PC-3 (cell line): ENCODE measurements at regions not wholly inside any gene's neighbourhood (a gene's known extent, or its start where the extent isn't known, plus 50 kb on each side); places are given as distances from the start of the nearest gene placed in this dataset.

ENCODE experiments used
- ATAC-seq: fragments of 200-7000 bp; cut with Tn5 transposase; 2 replicates; pipeline ENCODE4 v1.9.1; 2020; ENCODE audit warnings: mild to moderate bottlenecking, moderate library complexity
- BruUV-seq: library from RNA; stranded (reverse); fragments of 400-500 nt; replicated peaks from 2 replicates; lab custom pipeline; 2021; lab: Mats Ljungman, UMichigan
- CTCF ChIA-PET: fragments of 300-600 bp; sonication (Branson Sonifier 250); formaldehyde crosslinking; loops from one replicate; lab custom pipeline; 2022; ENCODE audit warnings: antibody characterized with exemption; lab: Charles Lee
- POLR2A ChIA-PET: fragments of 300-600 bp; sonication (Branson Sonifier 250); formaldehyde crosslinking; loops from one replicate; lab custom pipeline; 2022; ENCODE audit warnings: antibody characterized with exemption; ENCODE audit not compliant: unreplicated experiment; lab: Charles Lee
- DNase-seq: peaks from one replicate; pipeline ENCODE4 v3.0.0-alpha.2; 2015
- H2AFZ ChIP-seq: fragments of 300-600 bp; sonication (generic); 2 replicates; pipeline ENCODE4 v1.6.0; 2016; ENCODE audit warnings: antibody characterized with exemption, low read length
- H3F3A ChIP-seq: fragments of 300-600 bp; sonication (generic); one replicate; pipeline ENCODE4 v1.6.0; 2017; ENCODE audit warnings: antibody characterized with exemption, low read length, control low read depth, mild to moderate bottlenecking; ENCODE audit not compliant: unreplicated experiment
- H3K27ac ChIP-seq: fragments of 300-600 bp; sonication (generic); 2 replicates; pipeline ENCODE4 v1.5.1; 2016; ENCODE audit warnings: mild to moderate bottlenecking, low read length
- H3K27me3 ChIP-seq: fragments of 300-600 bp; sonication (generic); 2 replicates; pipeline ENCODE4 v1.6.1; 2016; ENCODE audit warnings: low read length, mixed read lengths
- H3K36me3 ChIP-seq: fragments of 300-600 bp; sonication (generic); 2 replicates; pipeline ENCODE4 v1.6.1; 2016; ENCODE audit warnings: low read depth, mixed run types, low read length, mixed read lengths
- H3K4me1 ChIP-seq: fragments of 300-600 bp; sonication (generic); 2 replicates; pipeline ENCODE4 v1.5.1; 2016; ENCODE audit warnings: low read length; ENCODE audit not compliant: insufficient read depth
- H3K4me2 ChIP-seq: fragments of 300-600 bp; sonication (generic); 2 replicates; pipeline ENCODE4 v1.6.0; 2016; ENCODE audit warnings: low read length
- H3K4me3 ChIP-seq: fragments of 300-600 bp; sonication (generic); 2 replicates; pipeline ENCODE4 v1.5.1; 2016; ENCODE audit warnings: mild to moderate bottlenecking, low read length, mixed read lengths
- H3K79me2 ChIP-seq: fragments of 300-600 bp; sonication (generic); 2 replicates; pipeline ENCODE4 v1.6.1; 2017; ENCODE audit warnings: low read length, mixed read lengths
- H3K9ac ChIP-seq: fragments of 300-600 bp; sonication (generic); 2 replicates; pipeline ENCODE4 v1.6.0; 2016; ENCODE audit warnings: mild to moderate bottlenecking, low read length
- H3K9me2 ChIP-seq: fragments of 300-600 bp; sonication (generic); replicated peaks from 2 replicates; pipeline ENCODE4 v1.6.1; 2016; ENCODE audit warnings: mixed run types, low read length, mixed read lengths
- H3K9me3 ChIP-seq: fragments of 300-600 bp; sonication (generic); 2 replicates; pipeline ENCODE4 v1.6.1; 2016; ENCODE audit warnings: low read length, mixed read lengths
- H4K20me1 ChIP-seq: fragments of 300-600 bp; sonication (generic); 2 replicates; pipeline ENCODE4 v1.6.1; 2016; ENCODE audit warnings: low read length, mixed read lengths
- EZH2 ChIP-seq: fragments of 300-600 bp; sonication (generic); IDR thresholded peaks from one replicate; pipeline ENCODE4 v1.6.1; 2017; ENCODE audit warnings: antibody characterized with exemption, mild to moderate bottlenecking, low read length; ENCODE audit not compliant: unreplicated experiment
- EZH2phosphoT487 ChIP-seq: fragments of 300-600 bp; sonication (generic); IDR thresholded peaks from 2 replicates; pipeline ENCODE4 v1.6.1; 2018; ENCODE audit warnings: mild to moderate bottlenecking, antibody characterized with exemption, low read length, borderline replicate concordance
- intact Hi-C: fragments of 100-400 bp; cut with micrococcal nuclease; formaldehyde crosslinking; loops from 2 replicates; pipeline ENCODE4 v1.9.0; 2023
- TF ChIP-seq, protein P1 (sequence below): fragments of 300-600 bp; sonication (generic); conservative IDR thresholded peaks from 2 replicates; pipeline ENCODE4 v1.5.1; 2017; ENCODE audit warnings: antibody characterized with exemption, low read depth, mild to moderate bottlenecking, low read length

DNA sequence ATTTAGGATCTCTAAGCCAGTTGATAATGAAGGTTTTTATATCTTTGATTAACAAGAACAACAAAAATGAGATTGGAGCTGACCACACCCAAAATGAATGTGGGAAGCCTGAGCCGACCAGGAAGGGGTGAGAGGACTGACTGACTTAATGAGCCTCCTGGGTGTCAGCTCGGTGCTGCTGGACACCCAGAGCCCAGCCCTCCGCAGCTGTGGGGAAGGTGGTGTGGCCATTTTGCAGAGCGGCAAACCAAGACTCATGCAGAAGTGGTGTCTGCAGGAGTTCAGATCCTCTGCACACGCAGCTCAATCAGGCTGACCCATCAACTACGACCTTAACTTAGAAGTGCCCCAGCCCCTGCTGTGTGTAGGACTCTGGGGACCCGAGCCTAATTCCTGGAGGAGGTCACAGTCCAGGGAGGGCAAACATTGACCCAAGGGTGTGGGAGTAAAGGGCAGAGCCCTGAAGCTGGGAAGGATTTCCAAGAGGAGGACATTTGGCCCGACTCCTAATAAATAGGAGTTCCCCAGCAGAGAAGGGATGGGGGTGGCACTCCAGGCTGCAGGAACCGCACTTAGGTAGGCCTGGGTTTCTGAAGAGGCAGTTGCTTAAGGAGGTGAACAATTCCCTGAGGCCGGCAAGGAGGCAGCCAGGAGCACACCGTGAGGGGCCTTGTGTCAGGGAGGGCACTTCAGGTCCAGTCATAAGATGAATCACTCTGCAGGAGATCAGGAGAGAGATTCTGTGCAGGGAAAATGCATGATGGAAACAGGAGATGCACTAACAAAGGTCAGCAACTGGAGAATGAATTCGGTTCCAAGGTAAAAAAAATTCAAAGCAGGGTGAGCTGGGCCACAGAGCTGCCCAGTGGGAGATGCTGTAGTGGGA, 197.1 kb upstream of the TPM1 start:
- Histone ChIP-seq H3F3A (no peaks in the 10 kb centered on the region), H4K20me1 (no peaks in the 10 kb centered on the region), H3K27me3 (no peaks in the 10 kb centered on the region), H2AFZ (no peak overlapping the region), H3K4me1 (peaks cover 14% of the 10 kb centered on the region), H3K36me3 (no peaks in the 10 kb centered on the region), H3K79me2 (no peaks in the 10 kb centered on the region), H3K4me2 (no peak overlapping the region), H3K9me2 (no peaks in the 10 kb centered on the region), H3K9me3 (no peaks in the 10 kb centered on the region), H3K9ac (no peak overlapping the region), H3K27ac (no peak overlapping the region), H3K4me3 (no peak overlapping the region)
- POLR2A ChIA-PET: no interaction called here
- DNase-seq: peak; percentile 62
- CTCF ChIA-PET: no interaction called here
- peak; percentile 58 for ATAC-seq
- TF ChIP-seq, protein P1, sequence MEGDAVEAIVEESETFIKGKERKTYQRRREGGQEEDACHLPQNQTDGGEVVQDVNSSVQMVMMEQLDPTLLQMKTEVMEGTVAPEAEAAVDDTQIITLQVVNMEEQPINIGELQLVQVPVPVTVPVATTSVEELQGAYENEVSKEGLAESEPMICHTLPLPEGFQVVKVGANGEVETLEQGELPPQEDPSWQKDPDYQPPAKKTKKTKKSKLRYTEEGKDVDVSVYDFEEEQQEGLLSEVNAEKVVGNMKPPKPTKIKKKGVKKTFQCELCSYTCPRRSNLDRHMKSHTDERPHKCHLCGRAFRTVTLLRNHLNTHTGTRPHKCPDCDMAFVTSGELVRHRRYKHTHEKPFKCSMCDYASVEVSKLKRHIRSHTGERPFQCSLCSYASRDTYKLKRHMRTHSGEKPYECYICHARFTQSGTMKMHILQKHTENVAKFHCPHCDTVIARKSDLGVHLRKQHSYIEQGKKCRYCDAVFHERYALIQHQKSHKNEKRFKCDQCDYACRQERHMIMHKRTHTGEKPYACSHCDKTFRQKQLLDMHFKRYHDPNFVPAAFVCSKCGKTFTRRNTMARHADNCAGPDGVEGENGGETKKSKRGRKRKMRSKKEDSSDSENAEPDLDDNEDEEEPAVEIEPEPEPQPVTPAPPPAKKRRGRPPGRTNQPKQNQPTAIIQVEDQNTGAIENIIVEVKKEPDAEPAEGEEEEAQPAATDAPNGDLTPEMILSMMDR: no peak
- TF ChIP-seq EZH2phosphoT487 (no peak), EZH2 (no peak)
- intact Hi-C loops: no loop called here
- no TSS peak for BruUV-seq

DNA sequence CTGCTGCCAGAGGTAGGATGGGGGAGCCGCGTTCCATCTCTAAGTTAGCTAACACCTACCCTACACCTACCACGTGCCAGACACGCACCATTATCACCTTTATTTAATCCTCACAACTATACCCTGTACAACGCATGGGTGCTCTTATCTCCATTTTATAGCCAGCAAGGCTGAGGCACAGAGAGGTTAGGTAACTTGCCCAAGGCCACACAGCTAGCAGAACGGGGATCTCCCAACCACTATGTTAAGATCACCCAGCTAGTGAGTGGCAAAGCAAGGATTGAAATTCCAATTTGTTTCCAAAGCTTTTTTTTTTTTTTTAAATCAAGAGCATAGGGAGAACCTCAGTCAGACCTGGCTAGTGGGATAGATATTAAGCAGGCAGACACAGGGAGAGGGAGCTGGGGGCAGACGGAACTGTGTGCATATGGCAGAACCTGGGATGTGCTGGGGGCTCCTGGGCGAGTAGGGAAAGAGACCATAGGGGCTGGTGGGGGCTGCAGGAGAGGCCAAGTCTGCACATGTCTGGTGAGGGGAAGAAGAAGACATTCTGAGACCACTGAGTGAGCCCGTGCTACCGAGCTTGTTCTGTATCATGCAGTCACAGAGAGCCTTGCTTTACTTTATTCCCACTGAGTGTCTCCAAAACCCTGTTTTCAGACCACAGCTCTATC, 196.3 kb upstream of the TPM1 start:
- intact Hi-C loops: no loop called here
- POLR2A ChIA-PET: no interaction called here
- Histone ChIP-seq H3F3A (no peaks in the 10 kb centered on the region), H3K9me3 (no peaks in the 10 kb centered on the region), H3K4me1 (peaks cover 22% of the 10 kb centered on the region), H3K9me2 (no peaks in the 10 kb centered on the region), H3K27ac (no peak overlapping the region), H3K36me3 (no peaks in the 10 kb centered on the region), H4K20me1 (no peaks in the 10 kb centered on the region), H3K9ac (no peak overlapping the region), H3K4me2 (no peak overlapping the region), H3K4me3 (no peak overlapping the region), H3K27me3 (no peaks in the 10 kb centered on the region), H3K79me2 (no peaks in the 10 kb centered on the region), H2AFZ (no peak overlapping the region)
- CTCF ChIA-PET: no interaction called here
- TF ChIP-seq EZH2: no peak
- TF ChIP-seq, protein P1: no peak
- TF ChIP-seq EZH2phosphoT487: no peak
- DNase-seq (no peak), ATAC-seq (no peak)
- no TSS peak for BruUV-seq
